Hepatocyte (in vitro differentiated cells): ENCODE measurements at regions not wholly inside any gene's neighbourhood (a gene's known extent, or its start where the extent isn't known, plus 50 kb on each side); places are given as distances from the start of the nearest gene placed in this dataset.

Experiments used
- DNase-seq: peaks from one replicate; pipeline ENCODE4 v3.0.0-alpha.2; 2016; ENCODE audit warnings: low spot score
- H2AFZ ChIP-seq: fragments of 200-600 bp; sonication (generic); 2 replicates; pipeline ENCODE4 v1.6.0; 2016; ENCODE audit warnings: antibody characterized with exemption, mild to moderate bottlenecking
- H3K27ac ChIP-seq: fragments of 200-600 bp; sonication (generic); 2 replicates; pipeline ENCODE4 v1.5.1; 2016; ENCODE audit warnings: mild to moderate bottlenecking
- H3K27me3 ChIP-seq: fragments of 200-600 bp; sonication (generic); 2 replicates; pipeline ENCODE4 v1.6.1; 2016
- H3K36me3 ChIP-seq: fragments of 200-600 bp; sonication (generic); replicated peaks from 2 replicates; pipeline ENCODE4 v1.5.1; 2016; ENCODE audit warnings: low read depth; ENCODE audit not compliant: insufficient read depth
- H3K4me1 ChIP-seq: fragments of 200-600 bp; sonication (generic); 2 replicates; pipeline ENCODE4 v1.5.1; 2016; ENCODE audit warnings: mild to moderate bottlenecking, moderate library complexity; ENCODE audit not compliant: insufficient read depth
- H3K4me2 ChIP-seq: fragments of 200-600 bp; sonication (generic); 2 replicates; pipeline ENCODE4 v1.6.0; 2016
- H3K4me3 ChIP-seq: fragments of 200-600 bp; sonication (generic); 2 replicates; pipeline ENCODE4 v1.5.1; 2016; ENCODE audit warnings: mild to moderate bottlenecking
- H3K79me2 ChIP-seq: fragments of 200-600 bp; sonication (generic); 2 replicates; pipeline ENCODE4 v1.6.0; 2017; ENCODE audit warnings: mild to moderate bottlenecking
- H3K9me2 ChIP-seq: fragments of 200-600 bp; sonication (generic); replicated peaks from 2 replicates; pipeline ENCODE4 v1.6.0; 2017; ENCODE audit warnings: mild to moderate bottlenecking; ENCODE audit not compliant: insufficient read depth
- H3K9me3 ChIP-seq: fragments of 200-600 bp; sonication (generic); 2 replicates; pipeline ENCODE4 v1.5.1; 2016; ENCODE audit warnings: low read depth, mild to moderate bottlenecking
- H4K20me1 ChIP-seq: fragments of 200-600 bp; sonication (generic); 2 replicates; pipeline ENCODE4 v1.6.0; 2016; ENCODE audit warnings: mild to moderate bottlenecking; ENCODE audit not compliant: insufficient read depth, poor library complexity, severe bottlenecking
- EZH2 ChIP-seq: fragments of 200-600 bp; sonication (generic); IDR thresholded peaks from 2 replicates; pipeline ENCODE4 v1.6.1; 2016; ENCODE audit warnings: antibody characterized with exemption, mild to moderate bottlenecking, borderline replicate concordance
- EZH2phosphoT487 ChIP-seq: fragments of 200-600 bp; sonication (generic); IDR thresholded peaks from one replicate; pipeline ENCODE4 v1.6.1; 2018; ENCODE audit warnings: antibody characterized with exemption, mild to moderate bottlenecking, low read depth, moderate library complexity; ENCODE audit not compliant: unreplicated experiment, severe bottlenecking
- whole genome bisulfite sequencing: methylation state at CpG from one replicate; pipeline ENCODE4 v1.1.6; 2016; ENCODE audit warnings: low lambda C conversion rate; ENCODE audit errors: missing lambda C conversion rate; 5-methylcytosine and 5-hydroxymethylcytosine counted together
- TF ChIP-seq, protein P1 (sequence below): fragments of 200-600 bp; sonication (generic); IDR thresholded peaks from 2 replicates; pipeline ENCODE4 v1.5.1; 2016; ENCODE audit warnings: antibody characterized with exemption, mild to moderate bottlenecking; ENCODE audit not compliant: poor library complexity

DNA sequence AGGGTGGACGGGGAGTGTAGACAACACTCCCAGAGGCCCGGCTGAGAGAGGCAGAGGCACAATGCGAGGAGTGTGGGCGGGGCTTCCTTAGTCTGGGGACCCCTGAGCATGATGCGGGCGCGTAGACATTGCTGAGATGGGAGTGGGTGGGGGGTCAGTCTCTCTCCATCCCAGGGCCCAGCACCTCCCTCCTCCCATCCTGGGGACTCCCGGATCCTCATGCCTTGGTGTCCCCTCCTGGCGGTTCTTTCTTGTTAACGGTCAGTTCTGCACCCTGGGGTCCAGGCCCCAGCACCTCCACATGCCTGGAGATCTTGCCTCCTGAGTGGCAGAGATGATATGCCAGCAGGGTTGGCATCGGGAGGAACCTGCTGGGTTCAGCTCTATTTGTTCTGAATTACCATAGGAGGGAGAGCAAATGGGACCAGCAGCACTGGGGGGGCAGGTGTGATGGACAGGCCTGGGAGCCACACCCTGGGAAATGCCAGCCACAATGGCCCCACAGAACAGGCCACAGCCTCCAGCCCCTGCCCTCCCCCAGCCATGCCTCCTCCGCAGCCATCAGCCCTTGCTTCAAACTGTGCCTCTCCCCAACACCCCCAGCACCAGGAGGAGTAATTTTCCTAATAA is 55.7 kb downstream of the RTL6 start:
- H3K9me3 ChIP-seq, result no peaks in the 10 kb centered on the region
- no peak overlapping the region for H3K27ac ChIP-seq
- H3K4me3 ChIP-seq, result no peak overlapping the region
- no peaks in the 10 kb centered on the region for H3K36me3 ChIP-seq
- H3K79me2 ChIP-seq, result no peaks in the 10 kb centered on the region
- WGBS, result 83% methylated on average over 8 of the region's 12 CpGs
- no peaks in the 10 kb centered on the region for H3K9me2 ChIP-seq
- H2AFZ ChIP-seq, result no peak overlapping the region
- TF ChIP-seq EZH2 (no peak), EZH2phosphoT487 (no peak)
- TF ChIP-seq, protein P1, sequence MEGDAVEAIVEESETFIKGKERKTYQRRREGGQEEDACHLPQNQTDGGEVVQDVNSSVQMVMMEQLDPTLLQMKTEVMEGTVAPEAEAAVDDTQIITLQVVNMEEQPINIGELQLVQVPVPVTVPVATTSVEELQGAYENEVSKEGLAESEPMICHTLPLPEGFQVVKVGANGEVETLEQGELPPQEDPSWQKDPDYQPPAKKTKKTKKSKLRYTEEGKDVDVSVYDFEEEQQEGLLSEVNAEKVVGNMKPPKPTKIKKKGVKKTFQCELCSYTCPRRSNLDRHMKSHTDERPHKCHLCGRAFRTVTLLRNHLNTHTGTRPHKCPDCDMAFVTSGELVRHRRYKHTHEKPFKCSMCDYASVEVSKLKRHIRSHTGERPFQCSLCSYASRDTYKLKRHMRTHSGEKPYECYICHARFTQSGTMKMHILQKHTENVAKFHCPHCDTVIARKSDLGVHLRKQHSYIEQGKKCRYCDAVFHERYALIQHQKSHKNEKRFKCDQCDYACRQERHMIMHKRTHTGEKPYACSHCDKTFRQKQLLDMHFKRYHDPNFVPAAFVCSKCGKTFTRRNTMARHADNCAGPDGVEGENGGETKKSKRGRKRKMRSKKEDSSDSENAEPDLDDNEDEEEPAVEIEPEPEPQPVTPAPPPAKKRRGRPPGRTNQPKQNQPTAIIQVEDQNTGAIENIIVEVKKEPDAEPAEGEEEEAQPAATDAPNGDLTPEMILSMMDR, result no peak
- no peaks in the 10 kb centered on the region for H3K4me1 ChIP-seq
- H4K20me1 ChIP-seq, result no peaks in the 10 kb centered on the region
- DNase-seq, result no peak
- no peak overlapping the region for H3K4me2 ChIP-seq
- no peaks in the 10 kb centered on the region for H3K27me3 ChIP-seq

DNA sequence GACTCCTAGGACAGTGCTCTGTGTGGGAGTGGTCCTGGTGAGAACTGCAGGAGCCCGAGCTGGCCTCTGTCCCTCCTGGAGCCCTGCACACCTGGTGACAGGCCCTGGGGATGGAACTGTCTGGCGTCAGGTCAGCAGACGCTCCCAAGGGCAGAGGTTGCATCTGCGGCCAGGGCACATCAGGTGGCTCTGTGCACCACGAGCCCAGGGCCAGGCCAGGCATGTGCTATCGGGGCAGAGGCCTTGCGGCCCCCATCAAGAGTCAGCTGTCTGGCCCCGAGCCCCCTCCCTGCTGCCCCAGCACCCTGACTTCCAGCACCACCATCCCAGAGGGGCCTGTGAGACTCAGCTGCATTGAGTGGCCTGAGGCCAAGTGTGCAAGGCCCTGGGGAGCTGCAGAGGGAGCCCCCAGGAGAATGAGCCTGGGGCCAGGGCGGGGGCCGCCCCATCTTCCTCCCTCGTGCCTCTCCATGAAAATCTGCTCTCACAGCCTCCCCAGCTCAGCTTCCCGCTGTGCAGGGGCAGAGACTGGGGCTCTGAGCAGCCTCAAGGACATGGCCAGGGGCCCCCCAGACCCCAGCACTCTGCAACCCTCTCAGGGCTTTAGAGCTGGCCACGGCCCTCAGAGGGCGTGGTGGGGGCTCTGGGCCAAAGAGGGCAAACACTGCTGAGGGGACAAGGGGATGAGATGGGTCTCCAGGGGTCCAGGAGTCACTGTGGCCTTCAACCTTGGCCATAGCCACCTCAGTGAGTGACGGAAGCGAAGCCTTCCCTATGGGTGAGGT is 56.4 kb downstream of the RTL6 start:
- 90% methylated on average over 15 of the region's 16 CpGs for WGBS
- H3K36me3 ChIP-seq, result no peaks in the 10 kb centered on the region
- DNase-seq, result no peak
- TF ChIP-seq EZH2 (no peak), EZH2phosphoT487 (no peak)
- TF ChIP-seq, protein P1, result no peak
- H3K27ac ChIP-seq, result no peak overlapping the region
- H2AFZ ChIP-seq, result no peak overlapping the region
- no peaks in the 10 kb centered on the region for H4K20me1 ChIP-seq
- H3K9me3 ChIP-seq, result no peaks in the 10 kb centered on the region
- no peaks in the 10 kb centered on the region for H3K4me1 ChIP-seq
- H3K27me3 ChIP-seq, result no peaks in the 10 kb centered on the region
- no peak overlapping the region for H3K4me3 ChIP-seq
- no peak overlapping the region for H3K4me2 ChIP-seq
- H3K79me2 ChIP-seq, result no peaks in the 10 kb centered on the region
- no peaks in the 10 kb centered on the region for H3K9me2 ChIP-seq

DNA sequence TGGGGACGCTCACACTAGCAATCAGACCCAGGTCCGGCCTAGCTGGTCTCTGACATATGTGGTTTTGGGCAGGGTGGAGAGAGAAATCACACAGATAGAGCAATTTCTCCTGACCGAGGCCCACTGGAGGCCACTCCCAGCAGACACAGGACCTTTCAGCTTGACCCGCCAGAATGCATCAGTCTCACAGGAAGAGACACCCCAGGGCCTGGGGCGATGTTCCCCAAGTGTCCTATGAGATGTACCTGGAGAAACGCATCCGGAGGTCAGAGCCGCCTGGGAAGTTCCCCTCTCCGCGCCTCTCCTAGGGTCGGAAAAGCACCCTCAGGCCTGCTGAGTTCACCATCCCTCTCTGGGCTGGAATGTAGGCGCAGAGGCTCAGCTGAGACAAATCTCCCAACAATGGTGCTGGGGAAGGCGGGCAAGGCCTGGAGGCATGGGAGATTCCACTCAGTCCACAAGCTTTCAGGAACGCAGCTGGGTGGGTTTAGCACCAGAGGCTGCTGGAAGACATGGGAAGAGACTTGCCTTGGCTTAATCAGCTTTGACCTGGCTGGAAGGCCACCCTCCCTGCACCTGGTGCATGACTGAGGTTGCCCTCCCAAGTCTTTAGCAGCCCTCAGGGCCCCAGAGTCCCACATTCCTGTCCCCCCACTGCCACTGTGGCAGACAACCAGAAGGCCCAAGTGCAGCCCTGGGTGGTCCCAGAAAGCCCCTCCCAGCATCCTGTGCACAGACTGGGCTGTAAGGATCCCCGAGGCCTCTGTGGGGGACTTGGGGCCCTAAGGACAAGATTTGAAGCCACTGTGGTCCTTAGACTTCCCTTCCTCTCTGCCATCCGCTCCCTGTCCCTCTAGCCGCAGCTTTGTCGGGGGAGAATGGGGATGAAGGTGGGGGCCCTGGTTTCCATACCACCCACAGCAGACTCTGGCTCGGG is 57.5 kb downstream of the RTL6 start:
- TF ChIP-seq EZH2 (no peak), EZH2phosphoT487 (no peak)
- TF ChIP-seq, protein P1, result no peak
- 88% methylated on average over 19 of the region's 19 CpGs for WGBS
- no peaks in the 10 kb centered on the region for H3K27me3 ChIP-seq

More for the DNA sequence above, 57.5 kb downstream of the RTL6 start:
- H3K9me3 ChIP-seq, result no peaks in the 10 kb centered on the region
- H3K27ac ChIP-seq, result no peak overlapping the region
- DNase-seq, result no peak
- H3K9me2 ChIP-seq, result no peaks in the 10 kb centered on the region
- H3K4me3 ChIP-seq, result no peak overlapping the region
- no peaks in the 10 kb centered on the region for H3K79me2 ChIP-seq
- H3K4me1 ChIP-seq, result no peaks in the 10 kb centered on the region
- no peak overlapping the region for H2AFZ ChIP-seq
- no peaks in the 10 kb centered on the region for H3K36me3 ChIP-seq
- H4K20me1 ChIP-seq, result no peaks in the 10 kb centered on the region
- no peak overlapping the region for H3K4me2 ChIP-seq
